CD4-positive, alpha-beta T cell treated with Interleukin-6 for 4 hours (primary cell): ENCODE measurements at regions not wholly inside any gene's neighbourhood (a gene's known extent, or its start where the extent isn't known, plus 50 kb on each side); places are given as distances from the start of the nearest gene placed in this dataset.
A peak's percentile ranks its signal among the peaks of the same experiment; 100 is the strongest.

Source experiments
- DNase-seq: peaks from one replicate; pipeline ENCODE4 v3.0.0-alpha.2; 2020; ENCODE audit warnings: mixed read lengths

DNA sequence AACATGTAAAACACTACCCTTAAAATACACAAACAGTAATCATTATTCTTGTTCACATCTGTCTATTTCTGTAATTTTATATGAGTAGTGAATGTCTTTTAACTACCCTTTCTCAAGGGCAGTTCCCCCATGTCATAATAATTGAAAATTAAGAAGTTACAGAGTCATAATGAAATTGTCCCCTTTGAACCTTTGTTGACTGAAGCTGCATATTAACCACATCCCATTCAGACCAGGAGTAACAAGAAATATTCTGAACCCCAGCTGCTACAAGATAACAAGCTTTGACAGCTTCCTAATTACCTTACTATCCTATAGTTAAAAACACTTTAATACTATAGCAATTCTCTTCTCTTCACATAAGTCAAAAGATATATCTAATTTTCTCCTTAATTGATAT is 635.9 kb upstream of the SUCLG2 start:
- DNase-seq = no peak

DNA sequence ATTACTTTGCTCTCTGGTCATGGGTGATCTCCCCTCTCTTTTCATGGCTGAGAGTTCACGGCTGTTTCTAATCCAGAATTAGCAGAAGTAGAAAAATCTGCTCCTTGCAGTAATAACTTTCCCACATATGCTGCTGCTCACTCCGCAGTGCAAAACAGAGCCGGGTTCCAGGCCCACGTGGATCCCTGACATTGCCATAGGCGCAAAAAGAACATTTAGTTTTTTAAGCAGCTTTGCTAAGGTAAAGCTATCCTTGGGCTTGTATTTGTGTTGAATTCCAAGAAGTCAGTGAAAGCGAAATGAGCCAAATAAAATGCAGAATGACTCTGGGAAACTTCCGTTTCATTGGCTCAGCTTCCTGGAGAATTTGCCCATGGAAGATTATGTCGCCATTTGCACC is 633.7 kb upstream of the SUCLG2 start:
- DNase-seq = no peak

DNA sequence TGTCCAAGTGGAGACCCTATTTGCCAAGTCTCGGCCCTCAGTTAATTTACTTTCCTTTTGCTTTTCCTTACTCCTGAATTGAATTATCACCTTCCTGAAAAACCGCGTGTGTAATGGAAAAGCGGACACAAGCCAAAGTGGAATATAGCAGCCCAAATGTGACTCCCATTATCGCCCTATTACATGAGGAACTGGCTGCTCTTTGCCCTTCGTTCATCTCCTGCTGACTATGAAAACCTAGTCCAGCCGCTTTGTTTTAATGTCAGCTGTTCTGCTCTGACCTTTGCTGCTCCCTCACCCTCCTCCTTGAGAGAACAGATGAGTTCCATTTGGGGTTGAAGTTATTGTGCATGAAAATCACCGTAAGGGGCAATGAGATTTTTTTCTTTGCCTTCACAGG is 632.7 kb upstream of the SUCLG2 start:
- DNase-seq = no peak

DNA sequence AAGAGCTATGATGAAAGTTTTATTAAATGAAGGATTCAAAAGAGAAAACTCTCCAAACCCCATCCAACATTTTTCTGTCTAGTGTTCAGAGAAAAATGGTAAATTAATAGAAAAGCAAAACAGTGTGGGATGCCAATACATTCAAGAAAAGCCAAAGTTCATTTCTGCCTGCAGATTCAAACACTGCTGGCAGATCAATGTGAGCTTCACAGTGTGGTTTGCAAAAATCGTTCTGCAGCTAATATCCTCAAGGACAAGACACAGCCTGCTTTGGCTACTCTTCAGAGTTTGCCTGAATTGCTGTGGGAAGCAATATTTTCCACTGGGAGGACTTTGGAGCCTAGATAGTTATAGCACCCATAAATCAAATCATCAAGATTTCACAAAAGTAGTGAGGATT is 619.9 kb upstream of the SUCLG2 start:
- DNase-seq = no peak

DNA sequence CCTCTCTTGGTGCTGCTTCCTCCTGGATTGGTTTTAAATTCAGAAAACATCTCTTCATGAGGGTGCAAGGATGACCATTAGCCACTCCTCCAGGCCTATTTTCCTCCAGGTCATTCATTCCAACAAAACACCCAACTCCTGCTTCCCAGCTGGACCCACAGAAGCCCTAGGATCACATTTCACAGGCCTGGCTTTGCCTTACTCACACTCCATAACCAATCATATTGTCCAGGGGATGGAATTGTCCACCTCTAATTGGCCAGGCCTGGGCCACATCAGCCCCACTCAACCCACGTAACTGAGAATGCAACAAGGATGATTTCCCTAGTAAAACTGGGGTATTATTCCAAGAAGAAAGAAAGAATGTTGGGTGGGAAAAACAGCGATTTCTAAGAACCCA is 616.7 kb upstream of the SUCLG2 start:
- no peak for DNase-seq

DNA sequence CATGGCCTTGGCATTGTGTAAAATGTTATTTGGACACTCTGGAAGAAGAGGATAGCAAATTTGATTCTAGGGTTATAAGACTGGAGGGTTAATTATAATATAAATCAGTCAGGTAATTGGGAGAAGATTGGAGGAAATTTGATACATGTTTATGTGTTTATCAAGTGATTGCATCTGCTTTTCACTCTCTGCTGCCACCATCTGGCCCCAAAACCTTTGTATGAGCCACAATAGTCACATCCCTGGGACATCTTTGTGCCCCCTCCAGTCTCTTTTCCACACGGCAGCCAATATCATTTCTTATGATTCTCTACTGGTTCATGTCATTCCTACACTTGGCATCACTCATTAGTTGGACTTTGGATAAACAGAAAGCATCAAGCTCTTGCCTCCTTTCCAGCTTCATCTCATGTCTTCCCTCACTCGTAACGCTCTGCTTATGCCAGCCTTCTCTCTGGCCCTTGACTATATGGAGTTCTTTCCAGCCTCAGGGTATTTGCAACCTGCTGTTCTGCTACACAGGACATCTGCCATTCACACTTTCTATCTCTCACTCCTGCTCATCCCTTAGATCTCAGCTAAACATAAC is 602.3 kb upstream of the SUCLG2 start:
- DNase-seq = peak; percentile 35

DNA sequence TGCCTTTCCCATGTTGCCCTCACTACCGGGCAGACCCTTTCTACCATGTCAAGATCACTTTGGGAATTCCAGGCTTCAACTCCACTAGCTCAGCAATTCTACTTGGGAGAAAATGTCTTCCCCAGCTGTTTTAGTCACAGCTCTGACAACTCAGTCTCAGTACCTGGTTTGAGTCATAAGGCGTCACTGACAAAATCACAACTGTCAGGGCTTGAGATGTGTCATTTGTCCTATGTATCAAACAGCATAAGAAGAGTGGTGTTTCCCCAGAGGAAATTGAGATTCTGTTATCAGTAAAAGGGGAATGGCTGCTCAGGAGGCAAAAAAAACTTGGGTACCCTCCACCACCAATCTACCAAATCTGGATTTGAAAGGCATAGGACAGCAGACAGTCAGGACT is 594.9 kb upstream of the SUCLG2 start:
- DNase-seq = no peak

DNA sequence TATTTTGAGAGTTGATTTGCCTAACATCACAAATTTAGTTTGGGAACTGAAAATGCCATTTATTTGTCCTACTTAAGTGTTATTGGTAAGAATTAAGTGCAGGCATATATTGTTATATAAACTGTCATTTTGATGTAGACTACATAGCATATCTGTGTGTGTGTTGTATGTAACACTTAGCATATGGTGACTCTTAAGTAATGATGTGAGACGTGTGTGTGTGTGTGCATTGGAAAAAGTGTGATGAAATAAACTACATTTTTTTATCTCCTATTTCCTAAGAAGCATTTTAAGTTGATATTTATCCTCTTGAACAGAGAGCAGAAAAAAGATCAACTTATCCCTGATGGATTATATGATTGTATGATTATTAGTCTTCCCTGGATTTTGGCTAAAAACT is 588.2 kb upstream of the SUCLG2 start:
- DNase-seq = no peak

DNA sequence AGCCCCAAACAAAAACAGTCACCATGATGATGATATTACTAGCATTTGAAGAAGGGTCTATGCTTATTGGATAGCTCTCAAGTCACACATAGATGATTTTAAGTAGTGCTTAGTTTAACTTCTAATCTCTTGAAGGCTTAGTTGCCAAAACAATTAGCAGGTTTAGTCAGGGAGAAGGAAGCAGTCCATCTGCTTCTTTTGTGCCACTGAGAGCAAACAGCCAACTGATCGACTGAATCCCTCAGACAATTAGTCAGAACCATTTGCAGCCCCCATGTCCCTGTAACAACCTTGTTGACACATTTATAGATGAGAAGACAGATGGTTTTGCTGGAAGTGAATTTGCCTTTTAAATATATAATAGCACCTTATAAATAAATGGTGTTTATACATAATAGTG is 585.1 kb upstream of the SUCLG2 start:
- no peak for DNase-seq

DNA sequence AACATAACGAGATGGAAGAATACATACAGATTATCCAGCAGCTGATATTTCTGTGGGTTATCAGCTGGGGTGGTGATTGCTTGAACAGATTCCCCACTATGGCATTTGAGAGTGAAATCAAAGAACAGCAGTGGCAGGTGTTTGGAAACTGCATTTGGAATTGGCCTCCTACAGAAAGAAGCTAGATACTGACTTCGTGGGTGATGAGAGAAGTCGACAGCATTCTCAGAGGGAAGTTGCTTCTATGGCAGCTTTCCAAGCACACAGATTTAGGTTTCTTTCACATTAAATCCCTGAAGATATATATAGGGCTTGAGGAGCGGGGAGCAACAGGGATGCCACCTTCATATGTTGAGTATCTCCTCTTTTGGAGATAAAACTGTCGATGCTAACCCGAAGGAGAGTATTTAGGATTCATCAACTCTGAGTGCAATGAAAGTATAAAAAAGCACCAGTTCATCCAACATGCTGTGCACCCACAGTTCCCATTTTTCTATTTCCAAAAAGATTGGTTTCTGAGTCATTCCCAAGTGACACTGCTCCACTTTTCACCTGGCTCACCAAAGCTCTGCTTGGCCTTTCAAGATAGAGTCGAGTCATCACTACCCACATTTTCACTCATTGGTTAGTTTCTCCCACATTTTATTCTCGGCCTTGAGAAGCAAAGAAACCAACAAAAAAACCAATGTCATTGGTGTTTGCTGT is 579.8 kb upstream of the SUCLG2 start:
- DNase-seq = no peak

DNA sequence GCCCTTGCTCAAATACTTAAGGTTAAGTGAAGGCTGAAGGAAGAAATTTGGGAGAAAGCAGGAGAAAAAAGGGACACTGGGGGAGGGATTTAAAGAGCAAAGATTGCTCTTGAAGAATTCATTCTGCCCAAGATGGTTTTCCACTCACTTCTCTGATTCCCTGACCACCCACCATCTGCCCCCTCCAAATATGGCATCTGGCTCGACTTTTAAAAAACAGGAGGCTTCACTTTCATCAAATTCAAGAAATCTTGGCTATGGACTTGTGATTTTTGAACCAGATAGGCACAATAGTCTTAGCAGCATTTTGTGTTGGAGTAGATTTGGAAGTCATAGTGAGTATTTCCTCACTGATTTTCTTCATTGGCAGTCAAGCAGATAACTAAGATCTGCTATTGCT is 574.4 kb upstream of the SUCLG2 start:
- no peak for DNase-seq

DNA sequence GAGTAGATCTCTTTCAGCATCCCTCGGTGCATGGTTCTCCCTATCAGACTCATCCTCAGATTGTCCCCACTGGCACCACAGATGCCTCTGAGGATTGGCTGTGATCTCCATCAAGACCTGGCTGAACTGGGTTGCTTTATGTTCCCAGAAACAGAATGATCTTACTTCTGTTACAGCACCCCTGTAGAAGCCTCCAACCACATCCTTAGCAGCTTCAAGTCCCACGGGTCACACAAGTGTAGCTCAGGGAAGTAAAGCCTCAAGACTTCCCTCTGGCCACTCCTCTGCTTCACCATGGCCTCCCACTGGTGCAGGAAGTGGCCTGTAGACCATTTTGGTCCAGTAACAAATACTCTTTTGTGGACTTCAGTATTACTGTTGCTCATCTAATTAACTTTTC is 566.4 kb upstream of the SUCLG2 start:
- DNase-seq = no peak

DNA sequence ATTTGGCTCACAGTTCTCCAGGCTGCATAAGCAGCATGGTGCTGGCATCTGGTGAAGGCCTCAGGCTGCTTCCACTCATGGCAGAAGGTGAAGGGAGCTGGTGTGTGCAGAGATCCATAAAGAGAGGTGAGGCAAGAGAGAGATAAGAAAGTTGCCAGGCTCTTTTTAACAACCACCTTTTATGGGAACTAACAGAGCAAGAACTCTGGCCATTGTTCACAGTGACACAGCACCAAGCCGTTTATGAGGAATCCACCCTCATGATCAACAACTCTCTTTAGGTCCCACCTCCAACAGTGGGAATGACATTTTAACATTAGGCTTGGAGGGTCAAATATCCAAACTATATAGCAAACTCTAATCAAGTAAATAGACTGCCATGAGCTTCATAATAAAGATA is 557.2 kb upstream of the SUCLG2 start:
- DNase-seq = no peak

DNA sequence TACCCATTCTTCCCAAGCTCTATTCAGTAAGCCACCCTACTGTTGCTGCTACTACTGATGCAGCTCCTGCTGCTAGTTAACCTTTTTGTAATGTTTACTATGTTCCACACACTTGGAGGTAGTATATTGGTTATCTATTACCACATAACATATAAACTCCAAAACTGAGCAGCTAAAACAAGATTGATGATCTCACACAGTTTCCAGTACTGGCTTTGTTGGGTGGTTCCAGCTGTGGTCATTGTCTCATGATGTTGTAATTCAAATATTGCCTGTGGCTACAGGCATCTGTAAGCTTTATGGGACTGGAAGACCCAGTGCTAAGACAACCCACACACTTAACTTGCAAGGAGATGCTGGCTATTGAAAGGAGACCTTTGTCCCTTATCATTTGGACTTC is 556.2 kb upstream of the SUCLG2 start:
- no peak for DNase-seq

DNA sequence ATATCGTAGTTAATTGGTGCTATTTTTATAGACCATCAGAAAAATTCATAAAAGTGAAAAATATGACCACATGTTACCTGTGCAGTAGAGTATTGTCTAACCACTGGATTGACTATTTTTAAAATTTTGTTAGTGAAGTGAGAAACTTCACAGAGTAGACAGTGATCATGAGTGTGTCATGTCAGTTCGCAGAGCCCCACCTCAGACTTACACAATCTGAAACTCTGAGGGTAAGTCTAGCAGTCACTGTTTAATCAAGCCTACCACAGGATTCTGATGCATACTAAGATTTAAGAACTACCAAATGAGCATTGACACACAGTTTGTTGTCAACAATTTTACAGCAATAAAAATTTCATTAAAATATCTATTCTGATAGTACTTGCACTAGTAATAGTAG is 552.9 kb upstream of the SUCLG2 start:
- DNase-seq = no peak

DNA sequence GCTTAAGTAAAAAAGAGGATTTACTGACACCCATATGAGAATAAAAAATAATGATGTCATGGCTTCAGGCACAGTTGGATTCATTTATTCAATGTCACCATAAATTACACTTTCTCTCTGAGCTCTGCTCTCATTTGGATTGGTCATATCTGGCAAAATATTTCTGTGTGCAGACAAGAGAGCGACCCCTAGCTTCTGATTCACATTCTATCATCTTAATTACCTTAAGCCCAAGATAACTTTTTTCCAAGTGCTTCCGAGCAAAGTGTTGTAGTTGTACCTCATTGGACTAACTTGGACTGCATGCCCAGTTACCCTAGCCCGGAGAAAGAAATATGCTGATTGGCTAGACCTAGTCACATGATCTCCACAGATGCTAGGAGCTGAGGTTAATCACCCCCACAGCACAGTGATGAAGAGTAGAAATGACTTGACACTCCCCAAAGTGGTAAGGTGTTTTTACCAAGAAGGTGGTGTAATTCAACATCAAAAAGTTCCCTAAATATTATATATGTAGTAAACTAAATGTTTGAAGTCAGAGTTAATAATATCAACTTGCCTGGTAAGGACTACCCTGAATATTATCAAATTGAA is 552.2 kb upstream of the SUCLG2 start:
- no peak for DNase-seq

DNA sequence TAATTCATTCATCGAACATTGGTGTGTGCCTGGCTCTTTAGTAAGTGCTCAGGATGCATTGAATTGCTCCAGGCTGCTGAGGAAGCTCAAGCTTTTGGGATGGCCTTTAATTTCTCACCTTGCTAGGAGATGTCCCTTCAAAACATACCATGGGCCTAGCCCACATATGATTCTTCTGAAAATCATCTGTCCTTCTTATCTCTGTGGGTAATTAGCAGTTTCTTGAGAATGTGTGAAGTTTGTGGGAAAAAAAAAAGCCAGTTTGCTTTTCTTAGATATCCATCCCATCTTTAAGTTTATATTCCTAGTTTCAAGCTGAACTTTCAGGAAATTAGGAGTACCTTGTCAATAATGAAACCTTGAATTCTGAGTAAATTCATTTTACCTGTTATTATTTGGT is 532.3 kb upstream of the SUCLG2 start:
- DNase-seq = no peak

DNA sequence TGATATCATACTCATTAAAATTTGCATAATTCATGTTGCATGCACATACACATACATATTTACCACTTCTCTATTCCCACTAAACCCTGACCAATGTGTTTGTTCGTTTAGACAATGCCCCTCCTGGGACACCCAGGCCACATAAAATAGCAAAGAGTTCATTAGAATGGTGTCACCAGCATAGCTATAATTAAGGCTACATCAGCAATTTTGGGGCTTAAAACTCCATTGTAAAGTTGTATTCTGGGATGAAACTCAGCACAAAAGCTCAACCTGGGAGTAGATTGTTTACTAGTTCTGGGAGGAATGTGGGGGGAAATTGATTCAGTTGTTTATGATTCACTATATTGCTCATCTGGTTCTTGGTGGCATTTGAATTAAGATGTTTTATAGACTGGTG is 522.2 kb upstream of the SUCLG2 start:
- DNase-seq = no peak

DNA sequence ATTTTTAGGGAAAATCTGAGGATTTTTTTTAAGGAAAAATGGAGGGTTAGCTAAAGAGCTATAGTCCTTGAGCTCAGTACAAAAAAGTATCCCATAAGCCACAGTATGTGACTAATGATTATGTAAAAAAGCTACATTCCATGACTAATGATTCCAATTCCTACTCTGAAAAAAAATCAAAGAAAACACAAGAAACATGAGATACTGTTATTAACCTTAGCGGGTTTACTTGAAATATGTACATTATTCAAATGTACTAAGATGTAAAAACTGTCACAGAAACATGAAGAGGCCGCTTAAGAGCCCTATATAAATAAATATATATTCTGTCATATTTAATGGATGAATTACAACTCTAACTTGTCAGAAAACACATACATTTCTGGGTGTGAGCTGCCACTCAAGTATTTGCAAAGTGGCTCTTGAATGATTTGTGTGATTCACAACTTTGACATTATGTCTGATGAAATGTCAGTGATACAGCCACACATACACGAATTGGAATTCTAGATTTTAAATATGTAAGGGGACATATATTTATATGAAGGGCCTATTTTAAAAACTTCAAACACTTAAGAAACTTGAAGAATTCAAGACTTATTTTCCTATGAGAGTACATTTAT is 518.7 kb upstream of the SUCLG2 start:
- no peak for DNase-seq

DNA sequence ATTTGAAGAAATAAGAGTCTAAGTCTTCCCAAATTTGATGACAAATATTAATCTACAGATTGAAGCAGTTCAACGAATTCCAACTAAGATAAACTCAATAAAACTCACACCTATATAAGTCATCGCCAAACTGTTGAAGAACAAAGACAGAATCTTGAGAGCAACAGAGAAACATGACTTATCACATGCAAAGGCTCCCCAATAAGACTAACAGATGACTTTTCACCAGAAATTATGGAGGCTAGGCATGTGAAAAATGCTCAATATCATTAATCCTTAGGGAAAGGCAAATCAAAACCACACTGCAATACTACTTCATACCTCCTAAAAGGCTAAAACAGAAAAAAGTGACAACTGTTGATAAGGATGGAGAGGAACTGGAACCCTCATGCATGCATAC is 517.6 kb upstream of the SUCLG2 start:
- DNase-seq = no peak

DNA sequence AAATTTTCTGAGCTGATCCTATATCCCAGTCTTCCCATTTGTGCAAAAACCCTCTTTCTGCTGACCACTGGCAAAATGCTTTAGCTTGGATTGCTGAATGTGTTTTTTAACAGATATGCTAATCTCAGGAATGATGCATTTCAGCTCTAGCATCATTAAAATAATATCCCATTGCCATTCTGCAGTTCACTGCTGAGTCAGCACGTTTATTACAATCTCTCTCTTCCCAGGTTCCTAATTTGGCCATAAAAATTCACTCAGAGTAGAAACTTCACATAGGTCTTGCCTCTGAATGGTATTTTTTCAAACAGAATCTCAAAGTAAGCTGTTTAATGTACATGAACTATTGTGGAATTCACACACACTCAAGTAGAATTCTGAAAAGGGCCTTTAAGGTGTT is 509.6 kb upstream of the SUCLG2 start:
- DNase-seq = no peak

DNA sequence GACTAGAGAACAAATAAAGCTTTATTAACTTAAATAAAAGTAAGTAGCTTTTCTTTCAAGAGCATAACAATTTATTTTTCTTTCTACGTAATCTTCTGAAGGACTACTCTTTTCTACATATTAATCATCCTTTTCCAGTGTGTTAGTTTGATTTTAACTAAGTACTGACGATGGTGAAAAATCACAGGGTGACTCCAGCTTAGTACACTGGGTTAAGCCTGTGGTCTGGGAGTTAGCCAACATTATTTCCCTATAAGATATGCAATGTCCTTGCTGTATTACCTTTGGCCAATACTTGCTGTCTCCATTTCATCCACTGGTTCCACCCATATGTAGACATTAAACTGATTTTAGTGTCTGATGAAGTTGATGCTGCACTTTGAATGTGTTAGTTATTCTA is 508.6 kb upstream of the SUCLG2 start:
- no peak for DNase-seq

DNA sequence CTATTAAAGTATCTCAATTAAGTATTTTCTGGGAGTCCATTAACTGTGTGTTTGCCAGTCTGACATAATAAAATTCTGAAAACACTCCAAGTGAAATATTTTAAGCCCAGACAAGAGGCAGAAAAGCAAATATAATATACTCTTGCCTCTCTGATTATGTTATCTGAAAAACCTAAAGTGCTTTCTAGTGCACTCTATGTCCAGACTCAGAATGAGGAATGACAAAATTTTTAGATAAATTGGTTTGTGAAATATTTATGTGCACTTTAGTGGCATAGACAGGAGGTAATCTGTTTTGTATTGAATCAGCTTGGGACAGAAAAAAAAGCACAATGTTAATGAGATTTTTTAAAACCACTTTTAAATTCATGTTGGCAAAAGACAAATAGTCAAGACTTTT is 508.2 kb upstream of the SUCLG2 start:
- no peak for DNase-seq

DNA sequence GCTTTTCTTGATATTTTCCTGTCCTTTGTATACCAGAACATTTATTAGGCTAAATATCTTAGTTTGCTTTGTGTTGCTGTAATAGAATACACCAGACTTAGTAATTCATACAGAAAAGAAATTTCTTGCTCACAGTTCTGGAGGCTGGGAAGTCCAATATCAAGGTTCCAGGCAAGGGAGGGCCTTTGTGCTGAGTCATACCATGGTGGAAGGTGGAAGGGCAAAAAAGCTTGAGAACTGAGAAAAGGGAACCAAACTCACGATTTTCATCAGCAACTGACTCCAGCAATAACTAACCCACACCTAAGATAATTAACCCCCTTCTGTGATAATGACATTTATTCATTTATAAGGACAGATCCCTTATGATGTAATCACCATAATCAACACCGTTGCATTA is 496.9 kb upstream of the SUCLG2 start:
- DNase-seq = no peak
